CD4-positive, alpha-beta T cell treated with Interleukin-15 for 1 hour (primary cell): ENCODE measurements at regions not wholly inside any gene's neighbourhood (a gene's known extent, or its start where the extent isn't known, plus 50 kb on each side); places are given as distances from the start of the nearest gene placed in this dataset.
"Not testable (repeated sequence)": the region's sequence is repeated elsewhere in the genome, so short reads cannot be mapped to it uniquely, and the experiment has no call there.

Source experiments
- DNase-seq: peaks from one replicate; pipeline ENCODE4 v3.0.0-alpha.2; 2020

DNA sequence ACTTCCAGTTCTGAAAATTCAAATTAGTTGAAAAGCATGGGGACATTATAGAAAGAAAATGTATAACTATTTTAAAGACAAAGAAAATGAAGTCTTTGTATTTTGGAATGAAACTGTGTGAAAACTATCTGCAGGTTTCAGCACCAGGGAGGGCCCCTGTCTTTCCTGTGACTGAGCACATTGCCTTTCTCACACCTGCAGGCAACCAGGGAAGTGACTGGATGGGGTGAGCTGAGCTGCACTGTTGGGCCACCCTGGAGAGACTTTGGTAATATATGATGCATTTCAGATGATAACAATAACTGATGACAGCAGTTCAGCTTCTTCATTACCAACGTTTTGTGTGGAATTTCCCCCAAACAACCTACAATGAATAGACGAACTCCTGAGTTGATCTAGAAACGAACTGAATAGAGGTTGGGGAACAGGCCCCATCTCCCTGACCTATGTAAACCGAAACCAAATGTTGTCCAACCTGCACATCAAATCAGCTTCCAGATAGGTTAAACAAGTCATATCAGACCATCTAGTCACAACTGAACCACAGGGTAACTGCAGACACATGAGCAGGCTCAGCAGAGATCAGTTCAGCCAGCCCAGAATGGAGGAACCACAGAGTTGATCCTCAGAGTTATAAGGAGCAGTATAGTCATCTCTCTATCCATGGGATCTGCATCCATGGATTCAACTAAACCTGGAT, 1402.2 kb downstream of the RPIA start:
- not testable (repeated sequence) for DNase-seq

DNA sequence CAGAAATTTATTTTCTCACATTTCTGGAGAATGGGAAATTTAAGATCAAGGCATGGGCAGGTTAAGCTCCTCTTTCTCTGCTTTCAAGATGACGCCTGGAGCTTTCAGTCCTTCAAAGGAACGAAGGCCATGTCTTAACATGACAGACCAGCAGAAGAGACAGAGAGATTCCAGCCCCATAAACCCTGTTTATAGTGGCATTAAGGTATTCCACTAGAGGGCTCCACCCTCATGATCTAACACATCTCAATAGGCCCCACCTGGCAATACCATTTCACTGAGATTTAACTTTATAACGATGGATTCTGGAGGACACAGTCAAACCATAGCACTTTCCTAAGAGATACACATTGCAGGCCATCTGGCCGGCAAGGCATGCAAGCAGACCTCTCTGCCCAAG, 1406.1 kb downstream of the RPIA start:
- DNase-seq = not testable (repeated sequence)

GRCh38 chr2:90105142-90105541, 1413.7 kb downstream of the RPIA start:
- DNase-seq = not testable (repeated sequence)

- DNase-seq = not testable (repeated sequence)
These were observed 1431.9 kb downstream of the RPIA start for GRCh38 chr2:90123409-90123808.

DNA sequence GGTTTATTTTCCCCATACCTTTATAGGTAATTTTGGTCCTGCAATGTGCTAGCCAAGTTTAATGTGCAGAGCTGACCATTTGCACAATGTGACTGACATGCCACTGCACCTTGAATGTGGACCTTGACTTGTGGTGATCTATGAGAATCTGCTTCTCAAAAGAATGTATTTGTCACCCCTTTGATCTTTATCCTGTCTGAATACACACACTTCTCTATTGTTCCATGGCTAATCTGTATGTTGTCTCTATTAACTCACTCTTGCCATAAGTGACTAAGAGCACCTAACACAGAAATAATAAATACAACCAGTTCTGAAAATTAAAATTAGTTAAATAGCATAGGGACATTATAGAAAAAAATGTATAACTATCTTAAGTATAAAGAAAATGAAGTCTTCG, 1447.6 kb downstream of the RPIA start:
- not testable (repeated sequence) for DNase-seq

DNA sequence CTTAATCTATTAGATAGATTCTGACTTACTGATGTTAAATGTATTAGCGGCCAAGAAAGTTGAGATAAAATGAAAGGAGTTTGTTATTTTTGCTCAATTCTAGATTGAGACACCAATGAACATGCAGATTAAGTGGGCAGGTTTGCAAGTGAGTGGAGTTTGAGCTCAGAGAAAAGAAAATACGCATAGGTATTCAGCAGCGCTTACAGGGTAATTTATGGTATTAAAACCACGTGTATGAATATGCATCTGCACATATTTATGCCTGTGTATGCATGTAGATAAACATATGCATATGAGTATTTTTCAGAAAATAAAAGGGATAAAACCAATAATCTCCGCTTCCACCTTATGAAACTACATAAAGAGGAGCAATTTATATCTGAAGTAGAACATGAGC, 1450.1 kb downstream of the RPIA start:
- not testable (repeated sequence) for DNase-seq

GRCh38 chr2:90151805-90152204, 1460.3 kb downstream of the RPIA start:
- DNase-seq = not testable (repeated sequence)

GRCh38 chr2:90170978-90171377, 1479.5 kb downstream of the RPIA start:
- DNase-seq = not testable (repeated sequence)

GRCh38 chr2:90173081-90173480, 1481.6 kb downstream of the RPIA start:
- not testable (repeated sequence) for DNase-seq

DNA sequence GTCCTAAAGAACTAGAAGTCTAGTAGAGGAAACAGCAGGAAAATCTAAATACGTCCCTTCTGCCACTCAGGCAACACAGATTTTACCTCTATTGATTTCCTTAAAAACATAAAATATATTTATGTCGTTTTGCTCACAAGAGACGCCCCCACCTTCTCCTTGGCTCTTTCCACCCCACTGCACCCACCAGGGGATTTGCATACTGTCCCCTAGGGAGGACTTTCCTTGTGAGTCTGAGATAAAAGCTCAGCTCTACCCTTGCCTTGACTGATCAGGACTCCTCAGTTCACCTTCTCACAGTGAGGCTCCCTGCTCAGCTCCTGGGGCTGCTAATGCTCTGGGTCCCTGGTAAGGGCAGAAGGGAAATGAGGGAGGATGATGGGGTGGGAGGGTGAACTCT, 1488.1 kb downstream of the RPIA start:
- DNase-seq = not testable (repeated sequence)

DNA sequence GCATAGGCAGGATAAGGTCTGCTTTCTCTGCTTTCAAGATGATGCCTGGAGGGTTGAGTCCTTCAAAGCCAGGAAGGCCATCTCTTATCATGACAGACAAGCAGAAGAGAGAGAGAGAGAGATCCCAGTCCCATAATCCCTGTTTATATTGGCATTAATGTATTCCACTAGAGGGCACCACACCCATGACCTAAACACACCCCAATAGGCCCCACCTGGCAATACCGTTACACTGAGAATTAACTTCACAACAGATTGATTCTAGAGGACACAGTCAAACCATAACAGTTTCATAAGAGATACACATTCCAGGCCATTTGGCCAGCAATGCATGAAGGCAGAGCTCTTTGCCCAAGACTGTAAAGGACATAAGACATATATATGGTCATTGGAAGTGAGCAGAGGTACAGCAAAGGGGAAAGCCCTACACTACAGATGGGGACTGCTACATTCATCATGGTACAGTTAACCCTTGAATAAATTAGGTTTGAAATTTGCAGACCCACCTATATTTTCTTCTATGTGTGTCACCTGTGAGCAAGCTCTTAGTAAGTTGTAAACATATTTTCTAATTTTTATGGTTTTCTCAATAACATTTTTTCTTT, 1516.1 kb downstream of the RPIA start:
- DNase-seq = no peak

DNA sequence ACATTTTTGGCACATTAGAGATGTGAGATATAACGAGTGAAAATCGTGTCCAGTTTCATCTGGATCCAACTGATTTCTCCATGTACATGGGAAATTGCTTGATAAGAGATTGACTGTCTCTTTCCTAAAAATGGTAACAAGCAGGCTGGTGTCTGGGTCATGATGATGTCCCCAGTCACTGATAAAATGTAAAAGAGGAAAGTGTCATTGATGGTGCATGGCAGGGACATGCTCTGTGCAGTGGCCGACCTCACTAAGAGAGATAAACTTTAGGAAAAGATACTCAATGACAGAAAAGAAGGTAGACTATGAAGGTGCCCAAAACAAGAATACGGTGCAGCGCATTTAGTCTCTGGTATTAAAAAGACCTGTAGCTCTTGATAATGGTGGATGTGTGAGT, 1517.5 kb downstream of the RPIA start:
- DNase-seq = no peak

DNA sequence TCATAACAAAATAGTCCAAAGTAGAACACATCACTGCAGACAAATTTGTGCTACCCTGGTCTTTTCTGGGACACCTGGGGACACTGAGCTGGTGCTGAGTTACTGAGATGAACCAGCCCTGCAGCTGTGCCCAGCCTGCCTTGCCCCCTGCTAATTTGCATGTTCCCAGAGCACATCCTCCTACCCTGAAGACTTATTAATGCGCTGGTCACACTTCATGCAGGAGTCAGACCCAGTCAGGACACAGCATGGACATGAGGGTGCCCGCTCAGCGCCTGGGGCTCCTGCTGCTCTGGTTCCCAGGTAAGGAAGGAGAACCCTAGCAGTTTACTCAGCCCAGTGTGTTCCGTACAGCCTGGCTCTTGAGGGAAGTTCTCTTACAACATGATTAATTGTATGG, 1518.3 kb downstream of the RPIA start:
- no peak for DNase-seq

GRCh38 chr2:90215880-90216279, 1524.4 kb downstream of the RPIA start:
- not testable (repeated sequence) for DNase-seq

DNA sequence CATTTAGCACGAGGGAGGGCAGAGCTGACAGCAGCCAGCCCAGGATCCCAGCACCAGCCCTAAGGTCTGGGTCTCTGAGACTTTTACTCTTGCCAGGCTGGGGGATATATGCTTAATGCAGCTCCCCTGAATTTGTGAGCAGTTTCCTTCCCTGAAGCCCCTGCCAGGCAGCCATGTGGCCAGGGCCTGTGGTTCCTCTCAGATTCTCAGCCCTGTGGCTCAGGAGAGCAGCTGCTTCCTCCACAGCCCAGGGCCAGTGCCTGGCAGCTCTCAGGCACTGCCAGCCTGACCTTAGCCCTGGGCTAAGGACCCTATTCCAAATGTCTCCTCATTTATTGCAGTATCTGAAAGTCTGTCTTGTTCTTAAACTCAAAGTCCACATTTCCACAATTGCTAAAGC, 1525.3 kb downstream of the RPIA start:
- DNase-seq = not testable (repeated sequence)

- not testable (repeated sequence) for DNase-seq
These were observed 1527.1 kb downstream of the RPIA start for GRCh38 chr2:90218534-90218933.

GRCh38 chr2:90220623-90221299, 1529.3 kb downstream of the RPIA start:
- DNase-seq = peak; percentile 26

DNA sequence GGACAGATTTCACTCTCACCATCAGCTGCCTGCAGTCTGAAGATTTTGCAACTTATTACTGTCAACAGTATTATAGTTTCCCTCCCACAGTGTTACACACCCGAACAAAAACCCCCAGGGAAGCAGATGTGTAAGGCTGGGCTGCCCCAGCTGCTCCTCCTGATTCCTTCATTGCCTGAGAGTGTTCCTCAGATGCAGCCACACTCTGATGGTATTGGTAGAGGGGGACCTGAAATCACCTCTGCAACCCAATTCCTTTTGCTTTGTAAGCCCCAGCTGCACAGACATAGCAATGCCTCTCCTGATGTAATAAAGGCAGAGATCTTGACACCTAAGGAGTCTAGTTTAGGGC, 1529.8 kb downstream of the RPIA start:
- no peak for DNase-seq

- DNase-seq = not testable (repeated sequence)
These were observed 1533.3 kb downstream of the RPIA start for GRCh38 chr2:90224767-90225166.

GRCh38 chr2:90226465-90227072, 1535.1 kb downstream of the RPIA start:
- not testable (repeated sequence) for DNase-seq

DNA sequence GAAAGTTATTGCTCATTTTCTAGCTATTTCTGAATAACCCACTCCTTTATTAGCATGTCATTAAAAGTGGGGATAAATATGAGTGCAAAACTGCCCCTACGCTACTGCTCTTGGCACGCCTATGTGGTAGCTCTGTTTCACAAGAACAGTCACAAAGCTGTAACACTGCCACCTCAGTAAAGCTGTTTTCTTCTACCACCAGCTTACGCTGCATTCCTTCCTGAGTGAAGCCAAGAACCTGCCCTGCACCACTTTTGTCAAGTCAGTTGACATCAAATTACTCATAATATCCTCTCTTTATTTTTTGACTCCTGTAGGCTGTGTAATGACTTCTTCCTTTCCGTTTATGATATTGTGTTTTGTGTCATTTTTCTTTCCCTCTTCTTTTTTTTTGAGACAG, 1539.7 kb downstream of the RPIA start:
- DNase-seq = not testable (repeated sequence)

- not testable (repeated sequence) for DNase-seq
These were observed 1544.0 kb downstream of the RPIA start for GRCh38 chr2:90235452-90235851.

DNA sequence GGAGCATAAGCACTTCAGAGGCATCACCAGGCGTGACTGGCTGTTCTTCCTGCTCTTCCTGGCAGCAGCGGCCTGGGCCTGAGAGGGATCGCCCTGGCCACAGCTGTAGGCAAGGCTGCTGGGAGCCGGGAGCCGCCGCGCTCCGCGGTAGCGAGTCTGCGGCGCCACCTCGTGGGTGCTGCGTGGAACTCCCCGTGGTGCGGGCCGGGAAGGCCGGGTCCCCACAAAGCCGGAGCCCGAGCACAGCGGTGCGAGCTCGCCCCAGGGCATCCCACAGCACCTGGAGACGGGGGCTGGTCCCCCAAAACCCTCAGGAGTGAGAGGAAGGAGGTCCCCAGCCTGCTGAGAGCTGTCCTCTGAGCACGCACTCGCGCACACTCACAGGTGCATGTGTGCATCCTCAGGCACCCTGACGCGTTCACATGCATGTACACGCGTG, 1546.5 kb downstream of the RPIA start:
- DNase-seq = not testable (repeated sequence)
